ENCODE measurements at regions not wholly inside any gene's neighbourhood (a gene's known extent, or its start where the extent isn't known, plus 50 kb on each side); places are given as distances from the start of the nearest gene placed in this dataset.

GRCh38 chr13:22018076-22018835 lies 347.4 kb downstream of the FGF9 start:
- no peak for DNase-seq

GRCh38 chr13:22018836-22019210 lies 347.9 kb downstream of the FGF9 start:
- no peak for DNase-seq

- DNase-seq = no peak
Observed at GRCh38 chr13:22024381-22024994, 353.6 kb downstream of the FGF9 start.

- no peak for DNase-seq
Observed at GRCh38 chr13:22027566-22027965, 356.7 kb downstream of the FGF9 start.

GRCh38 chr13:22028831-22029230 lies 358.0 kb downstream of the FGF9 start:
- no peak for DNase-seq

- no peak for DNase-seq
Observed at GRCh38 chr13:22030321-22030720, 359.4 kb downstream of the FGF9 start.

- DNase-seq = no peak
Observed at GRCh38 chr13:22031702-22032286, 360.9 kb downstream of the FGF9 start.

- DNase-seq = no peak
Observed at GRCh38 chr13:22032905-22033304, 362.0 kb downstream of the FGF9 start.

- DNase-seq = no peak
Observed at GRCh38 chr13:22039961-22040360, 369.1 kb downstream of the FGF9 start.

GRCh38 chr13:22040810-22041364 lies 370.0 kb downstream of the FGF9 start:
- DNase-seq = no peak

GRCh38 chr13:22041741-22042140 lies 370.9 kb downstream of the FGF9 start:
- no peak for DNase-seq

GRCh38 chr13:22047082-22047784 lies 376.4 kb downstream of the FGF9 start:
- DNase-seq = no peak

- DNase-seq = no peak
Observed at GRCh38 chr13:22047785-22048104, 376.9 kb downstream of the FGF9 start.

GRCh38 chr13:22049384-22049783 lies 378.5 kb downstream of the FGF9 start:
- no peak for DNase-seq

GRCh38 chr13:22050951-22051563 lies 380.2 kb downstream of the FGF9 start:
- no peak for DNase-seq

- no peak for DNase-seq
Observed at GRCh38 chr13:22053053-22053452, 382.2 kb downstream of the FGF9 start.

- no peak for DNase-seq
Observed at GRCh38 chr13:22055259-22055658, 384.4 kb downstream of the FGF9 start.

GRCh38 chr13:22060187-22060586 lies 389.3 kb downstream of the FGF9 start:
- no peak for DNase-seq

GRCh38 chr13:22061371-22061805 lies 390.5 kb downstream of the FGF9 start:
- no peak for DNase-seq

- no peak for DNase-seq
Observed at GRCh38 chr13:22061806-22062391, 391.0 kb downstream of the FGF9 start.

- DNase-seq = no peak
Observed at GRCh38 chr13:22062478-22063205, 391.8 kb downstream of the FGF9 start.
